SK-N-MC (cell line): ENCODE measurements at regions not wholly inside any gene's neighbourhood (a gene's known extent, or its start where the extent isn't known, plus 50 kb on each side); places are given as distances from the start of the nearest gene placed in this dataset.

Experiments used
- EZH2 ChIP-seq: fragments of 200-600 bp; sonication (generic); IDR thresholded peaks from one replicate; pipeline ENCODE4 v1.6.1; 2017; ENCODE audit warnings: antibody characterized with exemption
- FOXP2 ChIP-seq: optimal IDR thresholded peaks from 2 replicates; pipeline ENCODE3; 2011; ENCODE audit warnings: mild to moderate bottlenecking, moderate library complexity; ENCODE audit not compliant: insufficient read depth; ENCODE audit errors: extremely low read length, control extremely low read depth
- POLR2AphosphoS5 ChIP-seq: IDR thresholded peaks from 2 replicates; pipeline ENCODE4 v1.6.1; 2012; ENCODE audit warnings: mild to moderate bottlenecking, low read depth, low read length, borderline replicate concordance

DNA sequence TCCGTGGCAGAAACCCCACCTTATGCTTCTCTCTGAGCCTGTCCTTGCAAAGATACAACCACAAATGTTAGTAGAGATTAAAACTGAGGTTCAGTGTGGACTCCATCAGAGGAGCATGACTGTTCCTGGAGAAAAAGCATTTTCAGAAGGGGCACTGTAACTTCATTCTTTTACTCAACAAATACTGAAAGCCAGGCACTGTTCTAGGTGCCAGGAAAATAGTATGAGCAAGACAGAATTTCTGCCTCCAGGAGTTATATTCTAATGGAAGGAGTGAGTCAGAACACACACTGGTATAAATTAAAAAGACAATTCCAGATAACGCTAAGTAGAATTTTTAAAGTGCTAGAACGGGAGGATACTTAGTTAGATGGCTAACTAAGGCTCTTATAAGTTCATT is 251.4 kb upstream of the GAS1 start:
- TF ChIP-seq EZH2: no peak
- TF ChIP-seq POLR2AphosphoS5: no peak
- no peak for TF ChIP-seq FOXP2
